ENCODE measurements at regions not wholly inside any gene's neighbourhood (a gene's known extent, or its start where the extent isn't known, plus 50 kb on each side); places are given as distances from the start of the nearest gene placed in this dataset.

DNA sequence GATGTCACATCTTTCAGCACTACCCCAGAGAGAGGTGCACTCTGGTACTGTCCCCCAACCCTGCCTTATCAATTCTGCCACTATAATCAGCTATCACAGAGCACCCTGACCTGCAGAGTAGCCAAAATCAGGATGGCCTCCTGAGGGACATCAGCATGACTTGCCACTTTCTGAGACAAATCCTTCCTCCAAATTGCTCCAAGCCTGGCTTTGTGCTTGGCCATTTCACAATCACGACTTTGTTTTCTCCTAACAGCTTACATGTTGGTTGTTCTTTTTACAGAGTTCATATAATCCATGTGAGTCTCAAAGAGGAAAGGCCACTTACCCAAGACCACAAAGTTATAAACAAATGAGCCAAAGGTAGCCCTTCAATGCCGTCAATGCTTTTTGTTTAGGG, 449.0 kb upstream of the CDH5 start:
- Histone ChIP-seq H3K9me3 (no peaks in the 10 kb centered on the region), H3K27me3 (no peaks in the 10 kb centered on the region), H3K36me3 (no peaks in the 10 kb centered on the region), H3K4me3 (no peak overlapping the region), H3K4me1 (no peaks in the 10 kb centered on the region), H3K27ac (replicated peaks in 1 of 4) (no peak overlapping the region)
- WGBS: 88% methylated on average over 2 of the region's 2 CpGs
- peak; percentile 82 for DNase-seq (ENCODE audit: extremely low spot score)
- intact Hi-C loops (cut with DNase I): no loop called here
- no peak for TF ChIP-seq EP300 (IDR thresholded peaks at IDR 0.05)
- TF ChIP-seq POLR2A (IDR thresholded peaks at IDR 0.05; ENCODE audit: low read depth): no peak
- no peak for TF ChIP-seq POLR2AphosphoS5 (IDR thresholded peaks at IDR 0.05)
- TF ChIP-seq, protein P1, sequence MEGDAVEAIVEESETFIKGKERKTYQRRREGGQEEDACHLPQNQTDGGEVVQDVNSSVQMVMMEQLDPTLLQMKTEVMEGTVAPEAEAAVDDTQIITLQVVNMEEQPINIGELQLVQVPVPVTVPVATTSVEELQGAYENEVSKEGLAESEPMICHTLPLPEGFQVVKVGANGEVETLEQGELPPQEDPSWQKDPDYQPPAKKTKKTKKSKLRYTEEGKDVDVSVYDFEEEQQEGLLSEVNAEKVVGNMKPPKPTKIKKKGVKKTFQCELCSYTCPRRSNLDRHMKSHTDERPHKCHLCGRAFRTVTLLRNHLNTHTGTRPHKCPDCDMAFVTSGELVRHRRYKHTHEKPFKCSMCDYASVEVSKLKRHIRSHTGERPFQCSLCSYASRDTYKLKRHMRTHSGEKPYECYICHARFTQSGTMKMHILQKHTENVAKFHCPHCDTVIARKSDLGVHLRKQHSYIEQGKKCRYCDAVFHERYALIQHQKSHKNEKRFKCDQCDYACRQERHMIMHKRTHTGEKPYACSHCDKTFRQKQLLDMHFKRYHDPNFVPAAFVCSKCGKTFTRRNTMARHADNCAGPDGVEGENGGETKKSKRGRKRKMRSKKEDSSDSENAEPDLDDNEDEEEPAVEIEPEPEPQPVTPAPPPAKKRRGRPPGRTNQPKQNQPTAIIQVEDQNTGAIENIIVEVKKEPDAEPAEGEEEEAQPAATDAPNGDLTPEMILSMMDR (IDR thresholded peaks at IDR 0.05): no peak

DNA sequence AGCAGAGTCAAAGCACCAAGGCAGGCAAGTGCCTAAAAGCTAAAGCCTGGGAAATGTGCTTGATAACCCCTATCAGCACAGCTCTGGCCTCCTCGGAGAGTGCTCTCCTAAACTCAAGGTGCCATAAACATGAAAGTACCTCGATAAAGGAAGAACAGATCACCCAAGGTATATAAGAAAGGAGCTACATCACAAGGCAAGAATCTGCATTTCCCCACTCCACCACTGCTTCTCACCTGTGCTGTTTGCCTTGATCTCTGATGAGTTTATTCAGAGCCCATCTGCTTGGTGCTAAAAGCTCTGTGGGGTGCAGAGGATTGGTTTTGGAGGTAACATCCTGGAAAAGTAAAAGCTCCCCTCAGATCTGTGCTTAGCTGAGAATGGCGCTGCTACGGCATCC, 449.5 kb upstream of the CDH5 start:
- WGBS: 63% methylated on average over 4 of the region's 4 CpGs
- Histone ChIP-seq H3K27me3 (no peaks in the 10 kb centered on the region), H3K4me1 (no peaks in the 10 kb centered on the region), H3K36me3 (no peaks in the 10 kb centered on the region), H3K27ac (replicated peaks in 1 of 4) (no peak overlapping the region), H3K9me3 (no peaks in the 10 kb centered on the region), H3K4me3 (no peak overlapping the region)
- DNase-seq (ENCODE audit: extremely low spot score): peak; percentile 66
- TF ChIP-seq POLR2AphosphoS5 (IDR thresholded peaks at IDR 0.05): no peak
- TF ChIP-seq, protein P1 (IDR thresholded peaks at IDR 0.05): no peak
- TF ChIP-seq POLR2A (IDR thresholded peaks at IDR 0.05; ENCODE audit: low read depth): no peak
- intact Hi-C loops (cut with DNase I): no loop called here

DNA sequence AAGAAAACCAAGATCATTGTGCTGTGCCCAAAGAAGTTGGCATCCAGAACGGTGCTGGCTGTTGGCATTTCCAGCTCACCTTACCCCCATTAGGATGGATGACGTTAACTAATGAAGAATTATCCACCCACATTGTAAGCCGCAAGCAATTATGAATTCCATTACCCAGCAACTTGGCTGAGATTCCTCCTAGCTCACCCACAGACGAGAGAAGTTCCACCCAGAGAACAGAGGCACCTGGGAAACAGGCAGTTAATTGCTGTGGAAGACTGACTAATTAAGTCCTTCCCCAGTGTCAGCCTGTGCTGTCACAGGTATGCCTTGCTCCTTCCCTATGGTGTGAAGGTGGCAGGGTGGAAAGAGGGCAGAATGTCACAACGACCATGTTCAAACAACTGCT, 456.2 kb upstream of the CDH5 start:
- H3K4me3 ChIP-seq: no peak overlapping the region
- no peaks in the 10 kb centered on the region for H3K27me3 ChIP-seq
- 57% methylated on average over 5 of the region's 5 CpGs for WGBS
- no peaks in the 10 kb centered on the region for H3K36me3 ChIP-seq
- H3K27ac ChIP-seq (replicated peaks in 1 of 4): no peak overlapping the region
- no peaks in the 10 kb centered on the region for H3K9me3 ChIP-seq
- TF ChIP-seq EP300 (IDR thresholded peaks at IDR 0.05): no peak
- no peak for TF ChIP-seq POLR2AphosphoS5 (IDR thresholded peaks at IDR 0.05)
- TF ChIP-seq, protein P1 (IDR thresholded peaks at IDR 0.05): no peak
- no peak for TF ChIP-seq POLR2A (IDR thresholded peaks at IDR 0.05; ENCODE audit: low read depth)
- H3K4me1 ChIP-seq: no peaks in the 10 kb centered on the region
- DNase-seq (ENCODE audit: extremely low spot score): peak; percentile 74
- intact Hi-C loops (cut with DNase I): no loop called here

DNA sequence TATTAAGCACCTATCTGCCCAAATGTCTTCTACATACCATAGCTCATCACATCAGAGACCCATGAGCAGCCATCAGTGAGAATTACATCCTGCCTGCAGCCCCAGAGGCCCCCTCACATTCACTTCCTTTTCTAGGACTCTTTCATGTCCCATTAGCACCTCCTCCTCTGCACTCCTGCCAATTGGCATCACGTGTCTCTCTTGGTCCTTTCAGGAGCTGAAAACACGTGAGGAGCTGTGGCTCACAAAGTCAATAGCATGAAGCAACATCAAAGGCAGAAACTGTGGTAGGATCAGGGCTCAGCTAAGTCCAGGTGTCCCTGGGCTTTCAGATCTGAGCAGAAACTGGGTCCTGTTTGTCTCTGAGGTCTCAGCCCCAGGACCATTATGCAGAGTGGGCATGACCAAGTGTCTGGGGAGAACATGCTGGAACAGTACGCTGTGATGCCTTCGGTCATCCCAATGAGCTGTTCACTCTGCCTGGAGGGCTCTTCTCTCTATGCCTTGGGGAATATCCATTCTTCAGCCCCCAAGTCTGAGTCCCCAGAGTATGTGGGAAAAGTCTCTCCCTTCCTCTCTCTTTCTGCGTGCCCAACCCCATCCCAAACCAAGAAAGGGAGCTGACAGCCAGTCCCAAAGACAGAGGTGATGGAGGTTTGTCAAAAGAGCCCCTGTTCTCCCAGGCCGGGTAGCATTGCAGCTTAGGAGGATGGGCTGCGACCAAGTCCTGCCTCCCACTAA, 457.0 kb upstream of the CDH5 start:
- Histone ChIP-seq H3K27ac (replicated peaks in 1 of 4) (no peak overlapping the region), H3K4me3 (no peak overlapping the region), H3K4me1 (no peaks in the 10 kb centered on the region), H3K36me3 (no peaks in the 10 kb centered on the region), H3K9me3 (no peaks in the 10 kb centered on the region), H3K27me3 (no peaks in the 10 kb centered on the region)
- TF ChIP-seq POLR2AphosphoS5 (IDR thresholded peaks at IDR 0.05) (no peak), POLR2A (IDR thresholded peaks at IDR 0.05; ENCODE audit: low read depth) (no peak)
- TF ChIP-seq, protein P1 (IDR thresholded peaks at IDR 0.05): no peak
- intact Hi-C loops (cut with DNase I): no loop called here
- DNase-seq (ENCODE audit: extremely low spot score): peak; percentile 91
- 59% methylated on average over 7 of the region's 7 CpGs for WGBS

DNA sequence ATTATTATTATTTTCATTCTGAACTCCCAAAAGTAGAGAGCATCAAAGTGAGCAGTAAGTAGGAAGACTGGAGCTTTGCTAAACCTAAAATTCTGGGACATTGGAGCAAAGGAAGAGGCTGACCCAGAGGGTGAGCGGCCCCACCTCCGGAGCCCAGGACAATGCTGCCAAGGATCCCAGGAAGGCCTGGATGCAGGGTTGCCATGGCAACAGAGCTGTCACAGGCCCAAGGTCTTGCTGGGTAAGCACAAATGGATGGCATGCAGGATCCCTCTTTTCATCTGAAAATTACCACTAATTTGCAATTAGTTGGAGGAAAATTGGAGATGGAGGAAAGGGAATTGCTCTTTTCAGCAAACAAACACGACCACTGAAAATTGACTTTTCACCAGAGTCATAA, 457.9 kb upstream of the CDH5 start:
- H3K36me3 ChIP-seq: no peaks in the 10 kb centered on the region
- 80% methylated on average over 3 of the region's 3 CpGs for WGBS
- intact Hi-C loops (cut with DNase I): no loop called here
- no peak overlapping the region for H3K4me3 ChIP-seq
- TF ChIP-seq EP300 (IDR thresholded peaks at IDR 0.05): no peak
- TF ChIP-seq POLR2A (IDR thresholded peaks at IDR 0.05; ENCODE audit: low read depth): no peak
- no peak for TF ChIP-seq POLR2AphosphoS5 (IDR thresholded peaks at IDR 0.05)
- TF ChIP-seq, protein P1 (IDR thresholded peaks at IDR 0.05): no peak
- no peaks in the 10 kb centered on the region for H3K4me1 ChIP-seq
- DNase-seq (ENCODE audit: extremely low spot score): peak; percentile 60
- no peaks in the 10 kb centered on the region for H3K27me3 ChIP-seq
- H3K27ac ChIP-seq (replicated peaks in 1 of 4): no peak overlapping the region
- H3K9me3 ChIP-seq: no peaks in the 10 kb centered on the region
